BE2C (cell line): ENCODE measurements at regions not wholly inside any gene's neighbourhood (a gene's known extent, or its start where the extent isn't known, plus 50 kb on each side); places are given as distances from the start of the nearest gene placed in this dataset.

Experiments used
- DNase-seq: peaks from one replicate; pipeline ENCODE4 v3.0.0-alpha.2; 2020
- H3K27me3 ChIP-seq: fragments of 250-450 bp; sonication (Bioruptor Pico); 2 replicates; pipeline ENCODE4 v1.5.1; 2020; ENCODE audit warnings: mild to moderate bottlenecking
- H3K36me3 ChIP-seq: fragments of 250-450 bp; sonication (Bioruptor Pico); 2 replicates; pipeline ENCODE4 v1.5.1; 2020; ENCODE audit warnings: mild to moderate bottlenecking
- H3K4me1 ChIP-seq: fragments of 250-450 bp; sonication (Bioruptor Pico); 2 replicates; pipeline ENCODE4 v1.5.1; 2020
- H3K4me3 ChIP-seq: 2 replicates; pipeline ENCODE4 v1.5.1; 2011; ENCODE audit warnings: low read depth, low read length
- H3K9me3 ChIP-seq: fragments of 250-450 bp; sonication (Bioruptor Pico); 2 replicates; pipeline ENCODE4 v1.5.1; 2020
- CTCF ChIP-seq: IDR thresholded peaks from 2 replicates; pipeline ENCODE4 v1.5.1; 2012; ENCODE audit warnings: mild to moderate bottlenecking, low read depth, low read length

GRCh38 chr2:204239411-204240165 is 303.0 kb downstream of the ICOS start:
- H3K36me3 ChIP-seq = no peaks in the 10 kb centered on the region
- DNase-seq = no peak
- no peak overlapping the region for H3K4me3 ChIP-seq
- no peaks in the 10 kb centered on the region for H3K9me3 ChIP-seq
- no peak for TF ChIP-seq CTCF
- peaks cover 4% of the 10 kb centered on the region for H3K4me1 ChIP-seq
- H3K27me3 ChIP-seq = no peaks in the 10 kb centered on the region

GRCh38 chr2:204240961-204241360 is 304.3 kb upstream of the PARD3B start:
- no peak overlapping the region for H3K4me3 ChIP-seq
- no peaks in the 10 kb centered on the region for H3K9me3 ChIP-seq
- TF ChIP-seq CTCF = no peak
- no peaks in the 10 kb centered on the region for H3K27me3 ChIP-seq
- no peaks in the 10 kb centered on the region for H3K36me3 ChIP-seq
- no peak for DNase-seq
- H3K4me1 ChIP-seq = peaks cover 2% of the 10 kb centered on the region; the same call in 1 of the 2 replicates

GRCh38 chr2:204249437-204249836 is 295.8 kb upstream of the PARD3B start:
- no peaks in the 10 kb centered on the region for H3K27me3 ChIP-seq
- H3K4me3 ChIP-seq = no peak overlapping the region
- no peaks in the 10 kb centered on the region for H3K9me3 ChIP-seq
- TF ChIP-seq CTCF = no peak
- no peaks in the 10 kb centered on the region for H3K4me1 ChIP-seq
- H3K36me3 ChIP-seq = no peaks in the 10 kb centered on the region
- DNase-seq = no peak

GRCh38 chr2:204250692-204251091 is 294.6 kb upstream of the PARD3B start:
- Histone ChIP-seq H3K4me3 (no peak overlapping the region), H3K27me3 (no peaks in the 10 kb centered on the region), H3K9me3 (no peaks in the 10 kb centered on the region), H3K4me1 (no peaks in the 10 kb centered on the region), H3K36me3 (no peaks in the 10 kb centered on the region)
- TF ChIP-seq CTCF = no peak
- no peak for DNase-seq

- TF ChIP-seq CTCF = no peak
- H3K4me3 ChIP-seq = no peak overlapping the region
- H3K9me3 ChIP-seq = no peaks in the 10 kb centered on the region
- H3K4me1 ChIP-seq = no peaks in the 10 kb centered on the region; the same call in 1 of the 2 replicates
- no peak for DNase-seq
- no peaks in the 10 kb centered on the region for H3K36me3 ChIP-seq
- no peaks in the 10 kb centered on the region for H3K27me3 ChIP-seq
Measured at GRCh38 chr2:204251158-204251997, 293.9 kb upstream of the PARD3B start.

GRCh38 chr2:204251998-204252376 is 293.3 kb upstream of the PARD3B start:
- Histone ChIP-seq H3K4me1 (peaks cover 2% of the 10 kb centered on the region), H3K36me3 (no peaks in the 10 kb centered on the region), H3K27me3 (no peaks in the 10 kb centered on the region), H3K4me3 (no peak overlapping the region), H3K9me3 (no peaks in the 10 kb centered on the region)
- TF ChIP-seq CTCF = no peak
- DNase-seq = no peak
